SK-N-DZ (cell line): ENCODE measurements at regions not wholly inside any gene's neighbourhood (a gene's known extent, or its start where the extent isn't known, plus 50 kb on each side); places are given as distances from the start of the nearest gene placed in this dataset.

ENCODE experiments used
- DNase-seq: peaks from one replicate; pipeline ENCODE4 v3.0.0-alpha.2; 2015; ENCODE audit warnings: low spot score

DNA sequence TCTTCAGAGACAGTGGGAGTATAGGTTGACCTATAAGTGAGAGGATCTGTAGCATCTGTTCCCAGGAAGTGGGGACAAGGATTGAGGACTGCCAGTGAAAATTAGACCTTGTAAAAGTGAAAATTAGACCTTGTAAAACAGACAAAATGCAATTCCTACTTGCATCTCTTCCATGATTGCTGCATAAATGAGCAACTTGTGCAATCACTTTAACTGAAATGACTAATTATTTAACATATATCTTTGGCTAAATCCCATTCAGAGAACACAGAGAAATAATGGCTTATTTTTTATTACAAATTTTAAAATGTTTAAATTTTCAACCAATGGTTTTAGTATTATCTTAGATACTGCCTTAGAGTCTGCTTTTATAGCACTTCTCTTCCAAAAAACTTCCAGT lies 67.2 kb upstream of the NABP1 start:
- DNase-seq, result no peak

- DNase-seq, result no peak
Observed at GRCh38 chr2:191611614-191612013, 66.3 kb upstream of the NABP1 start.

DNA sequence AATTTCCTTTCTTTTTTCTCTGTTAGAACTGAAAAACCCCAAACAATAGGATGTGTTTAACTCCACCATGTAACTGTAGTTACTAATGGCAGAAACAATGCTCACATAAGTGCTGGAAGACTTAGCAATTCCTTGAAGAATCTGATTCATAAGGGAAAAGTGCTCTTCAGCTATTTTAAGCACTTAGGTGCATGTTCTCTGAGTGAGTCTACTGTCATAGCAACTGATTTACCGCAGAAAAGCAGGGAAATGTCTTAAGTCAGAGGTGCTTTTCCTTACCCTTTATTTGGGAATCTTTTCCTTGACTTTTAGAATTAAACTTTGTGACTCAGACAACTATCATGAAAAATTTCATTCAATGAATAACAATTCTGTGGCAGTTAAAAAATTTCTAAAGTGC lies 65.4 kb upstream of the NABP1 start:
- no peak for DNase-seq

GRCh38 chr2:191614759-191615158 lies 63.2 kb upstream of the NABP1 start:
- no peak for DNase-seq

- DNase-seq, result no peak
Observed at GRCh38 chr2:191615596-191615995, 62.3 kb upstream of the NABP1 start.

GRCh38 chr2:191617575-191617974 lies 60.4 kb upstream of the NABP1 start:
- no peak for DNase-seq

- DNase-seq, result no peak
Observed at GRCh38 chr2:191618046-191618780, 59.7 kb upstream of the NABP1 start.

DNA sequence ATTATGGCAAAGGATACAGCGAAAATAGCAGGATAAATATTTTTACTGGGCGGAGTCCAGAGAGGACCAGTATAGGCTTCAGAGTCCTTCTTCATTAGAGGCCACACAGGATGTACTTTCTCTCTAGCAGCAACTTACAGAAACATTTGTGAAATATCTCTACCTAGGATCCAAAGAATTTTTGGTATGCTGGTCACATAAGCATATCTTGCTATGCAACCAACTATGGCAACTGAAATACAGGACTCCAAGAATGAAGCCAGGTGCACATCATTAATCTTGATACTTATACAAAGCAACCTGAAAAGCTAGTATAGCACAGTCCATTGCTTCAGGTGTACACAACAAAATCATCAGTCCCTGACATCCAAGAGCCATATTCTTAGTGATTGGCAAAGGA lies 59.1 kb upstream of the NABP1 start:
- no peak for DNase-seq

DNA sequence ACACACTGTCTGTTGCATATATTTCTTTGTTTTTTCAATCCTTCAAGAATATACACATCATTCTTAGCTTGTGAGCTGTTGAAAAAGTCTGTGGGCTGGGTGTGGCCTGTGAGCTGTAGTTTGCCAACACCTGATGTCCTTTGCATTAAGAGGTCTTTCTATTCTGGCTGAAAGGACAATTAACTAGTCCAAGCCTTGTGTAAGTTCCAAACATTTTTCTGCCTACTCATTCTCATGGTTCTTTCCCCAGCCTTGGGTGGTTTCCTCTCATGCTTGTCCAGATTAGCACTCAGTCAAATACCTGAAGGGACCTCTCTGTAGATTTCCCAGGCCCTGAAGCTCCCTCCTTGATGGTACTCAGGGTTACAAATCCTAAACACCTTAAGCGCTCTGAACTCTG lies 57.8 kb upstream of the NABP1 start:
- DNase-seq, result no peak

GRCh38 chr2:191622374-191623320 lies 55.3 kb upstream of the NABP1 start:
- peak; percentile 4 for DNase-seq

DNA sequence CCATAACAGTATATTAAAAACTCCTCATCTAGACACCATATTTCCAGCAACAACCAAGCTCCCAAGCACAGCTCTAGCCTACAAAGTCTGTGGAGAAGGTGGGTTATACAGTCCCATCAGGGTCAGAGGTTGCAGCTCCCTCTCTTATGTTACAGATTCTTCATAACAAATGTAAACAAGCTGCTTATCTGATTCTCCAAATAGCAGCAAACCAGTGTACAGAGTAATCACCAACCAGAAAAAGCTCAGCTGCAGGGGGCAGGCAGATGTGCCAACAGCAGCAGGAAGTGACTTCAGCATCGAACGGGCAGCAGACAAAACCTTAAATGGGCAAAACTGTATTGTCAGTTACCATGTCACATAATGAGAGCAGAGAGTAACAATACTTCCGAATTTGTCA lies 52.9 kb upstream of the NABP1 start:
- DNase-seq, result no peak

DNA sequence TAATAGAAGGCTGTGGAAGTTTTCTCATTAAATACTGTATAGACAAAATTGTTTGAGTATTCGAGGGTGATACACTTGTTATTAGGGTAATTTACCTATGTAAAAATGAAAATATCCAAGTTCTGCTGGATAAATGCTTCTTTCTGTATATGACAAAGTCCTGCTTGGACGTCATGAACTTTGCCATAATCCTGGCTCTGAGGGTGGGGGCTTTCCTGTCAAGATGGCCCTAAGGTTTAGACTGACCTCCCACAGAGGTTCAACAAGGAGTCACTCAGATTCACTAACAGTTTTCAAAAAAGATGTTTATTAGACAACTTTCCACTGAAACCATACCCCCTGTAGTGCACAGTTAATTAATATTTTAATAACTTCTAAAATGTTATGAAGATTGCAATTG lies 52.5 kb upstream of the NABP1 start:
- DNase-seq, result no peak

- DNase-seq, result no peak
Observed at GRCh38 chr2:191626497-191627151, 51.3 kb upstream of the NABP1 start.

GRCh38 chr2:191627518-191627917 lies 50.4 kb upstream of the NABP1 start:
- no peak for DNase-seq
